ENCODE measurements at regions not wholly inside any gene's neighbourhood (a gene's known extent, or its start where the extent isn't known, plus 50 kb on each side); places are given as distances from the start of the nearest gene placed in this dataset.

DNA sequence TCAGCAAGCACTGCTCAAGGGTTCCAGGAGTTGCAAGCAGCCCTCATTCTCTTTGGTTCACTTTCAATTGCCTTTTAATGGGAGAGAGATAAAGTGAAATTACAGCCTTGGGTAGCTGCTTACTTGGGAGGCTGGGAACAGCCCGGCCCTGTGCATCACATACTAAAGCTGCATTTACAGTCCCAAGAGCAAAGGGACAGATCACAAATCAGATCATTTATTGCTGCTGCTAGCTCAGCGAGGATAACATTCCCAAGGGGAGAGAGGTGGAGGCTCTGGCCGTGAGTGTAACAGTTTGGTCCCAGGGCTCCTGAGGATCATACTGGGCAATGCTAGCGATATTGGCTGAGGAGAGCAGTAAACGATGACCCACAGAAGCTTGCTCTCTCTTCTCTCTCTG is 133.1 kb downstream of the CDH26 start:
- no peak overlapping the region for H3K56ac ChIP-seq (replicated peaks; ENCODE audit: insufficient read length, low read depth, low read length)
- no peak overlapping the region for H2BK15ac ChIP-seq (ENCODE audit: low read length)
- no peak overlapping the region for H4K8ac ChIP-seq (ENCODE audit: extremely low read depth, insufficient read depth, low read length)
- no peak overlapping the region for H4K5ac ChIP-seq (ENCODE audit: insufficient read length, low read depth, low read length)
- H3K14ac ChIP-seq (ENCODE audit: insufficient read length): no peak overlapping the region
- CTCF ChIA-PET (ENCODE audit: partially characterized antibody): no interaction called here
- no peak overlapping the region for H3K18ac ChIP-seq (ENCODE audit: extremely low read depth, low read length)
- H3K23ac ChIP-seq (ENCODE audit: insufficient read length): no peak overlapping the region
- no peaks in the 10 kb centered on the region for H4K20me1 ChIP-seq (replicated peaks in 1 of 2; ENCODE audit: control insufficient read depth in 1 of 2, insufficient read depth in 2 of 2, low read length in 2 of 2)
- no peak overlapping the region for H2BK12ac ChIP-seq (ENCODE audit: low read depth, low read length)
- no peaks in the 10 kb centered on the region for H3K79me1 ChIP-seq (ENCODE audit: low read depth, low read length)
- no peaks in the 10 kb centered on the region for H3K79me2 ChIP-seq (ENCODE audit: control insufficient read depth in 1 of 2, insufficient read depth in 2 of 2, low read length in 2 of 2)
- H3K4me1 ChIP-seq (replicated peaks in 1 of 4; ENCODE audit: control insufficient read depth in 3 of 4, insufficient read depth in 4 of 4, low read length in 3 of 4): no peaks in the 10 kb centered on the region
- H3K4me2 ChIP-seq (ENCODE audit: insufficient read depth in 1 of 2, low read depth in 2 of 2, low read length in 2 of 2): no peak overlapping the region
- no peaks in the 10 kb centered on the region for H3K36me3 ChIP-seq (ENCODE audit: control insufficient read depth in 2 of 4, insufficient read depth in 4 of 4, low read length in 3 of 4)
- no peak overlapping the region for H3K27ac ChIP-seq (ENCODE audit: low read depth, low read length)
- H4K91ac ChIP-seq (replicated peaks; ENCODE audit: insufficient read length, low read length): no peak overlapping the region
- H2BK120ac ChIP-seq (replicated peaks; ENCODE audit: low read depth, low read length): no peak overlapping the region
- peaks cover 14 to 30% of the 10 kb centered on the region in 2 experiments for H3K9me3 ChIP-seq (ENCODE audit: insufficient read depth in 2 of 2, low read depth in 1 of 2, low read length in 1 of 2)
- no peak overlapping the region for H2BK5ac ChIP-seq (ENCODE audit: low read depth, low read length)
- H3K9ac ChIP-seq (replicated peaks in 1 of 4; ENCODE audit: extremely low read depth in 1 of 4, low read depth in 3 of 4, low read length in 3 of 4): no peak overlapping the region
- POLR2A ChIA-PET (ENCODE audit: partially characterized antibody): no interaction called here
- WGBS, 2 experiments (ENCODE audit: extremely low coverage in 1 of 2, insufficient coverage in 1 of 2, insufficient read length in 1 of 2, insufficient replicate concordance in 2 of 2, low coverage in 1 of 2, low lambda C conversion rate in 2 of 2, missing lambda C conversion rate in 1 of 2): 83% methylated on average over 5 of the region's 5 CpGs; no CpG with 5 or more reads in 1 of the 2 experiments
- no peak overlapping the region for H2BK20ac ChIP-seq (ENCODE audit: low read length)
- H3K4ac ChIP-seq (replicated peaks; ENCODE audit: insufficient read length, low read depth, low read length): no peak overlapping the region
- no peaks in the 10 kb centered on the region for H3K23me2 ChIP-seq (ENCODE audit: low read depth, low read length)
- H3K27me3 ChIP-seq (replicated peaks in 1 of 4; ENCODE audit: control insufficient read depth in 3 of 4, extremely low read depth in 1 of 4, insufficient read depth in 3 of 4, low read length in 3 of 4): peaks cover 0 to 4% (median 0%) of the 10 kb centered on the region in 4 experiments; a peak in 2 of 7 replicates
- DNase-seq (ENCODE audit: low read depth in 1 of 2, low spot score in 2 of 2): no peak
- TF ChIP-seq ASH2L (IDR thresholded peaks at IDR 0.05; ENCODE audit: low read length): no peak
- TF ChIP-seq KDM1A (IDR thresholded peaks at IDR 0.05; ENCODE audit: borderline replicate concordance, low read length): no peak
- no peak overlapping the region for H2AK5ac ChIP-seq (ENCODE audit: low read depth, low read length)
- H3K4me3 ChIP-seq (ENCODE audit: extremely low read depth in 1 of 4, insufficient read depth in 2 of 4, low read depth in 3 of 4, low read length in 4 of 4): no peak overlapping the region
- FAIRE-seq: no peak
- H2AFZ ChIP-seq (ENCODE audit: low read length): no peak overlapping the region

Measured in H1 (cell line).